ENCODE measurements at regions not wholly inside any gene's neighbourhood (a gene's known extent, or its start where the extent isn't known, plus 50 kb on each side); places are given as distances from the start of the nearest gene placed in this dataset.

- ChIA-PET POLR2A (no interaction called here), CTCF (ENCODE audit: low intra/inter-chr PET ratio, low total read pairs) (no interaction called here)
- Histone ChIP-seq H3K79me2 (ENCODE audit: insufficient read depth, low read length) (no peaks in the 10 kb centered on the region), H3K4me3 (replicated peaks in 1 of 3; ENCODE audit: insufficient read depth in 1 of 3, low read depth in 2 of 3, low read length in 3 of 3) (no peak overlapping the region), H4K20me1 (ENCODE audit: insufficient read depth, low read length) (no peaks in the 10 kb centered on the region), H3K36me3 (replicated peaks in 1 of 2; ENCODE audit: control insufficient read depth in 1 of 2, insufficient read depth in 2 of 2, low read length in 2 of 2) (no peaks in the 10 kb centered on the region), H3K9me3 (ENCODE audit: low read length) (no peaks in the 10 kb centered on the region), H3K4me1 (ENCODE audit: insufficient read depth, low read length) (peaks cover 18% of the 10 kb centered on the region), H3K4me2 (ENCODE audit: low read depth, low read length) (no peak overlapping the region), H3K9ac (ENCODE audit: insufficient read depth, low read depth, low read length) (no peak overlapping the region), H2AFZ (ENCODE audit: low read length) (no peak overlapping the region), H3K27ac (ENCODE audit: extremely low read length, insufficient read depth, low read length) (no peak overlapping the region), H3K27me3 (ENCODE audit: control insufficient read depth in 1 of 2, insufficient read depth in 2 of 2, low read length in 2 of 2) (no peaks in the 10 kb centered on the region)
- in situ Hi-C loops (cut with HindIII; ENCODE audit: extremely low pct_ligation_motif_present, low pct_unique_long_range_greater_than_20kb): no loop called here
- intact Hi-C loops (cut with micrococcal nuclease; ENCODE audit: unreplicated experiment): no loop called here
- FAIRE-seq (no peak), DNase-seq (ENCODE audit: low spot score) (no peak), ATAC-seq (no peak)
- 42% methylated on average over 3 of the region's 3 CpGs for WGBS (ENCODE audit: low lambda C conversion rate)
- TF ChIP-seq ISL2 (CRISPR knock-in tag; IDR thresholded peaks at IDR 0.05) (no peak), FIP1L1 (IDR thresholded peaks at IDR 0.05; ENCODE audit: borderline replicate concordance, insufficient read depth, low read depth, low read length) (no peak), KMT2A (CRISPR knock-in tag; IDR thresholded peaks at IDR 0.05) (no peak)
- BruUV-seq (replicated peaks): no TSS peak
These were observed 292.2 kb downstream of the TOX3 start for GRCh38 chr16:52254746-52255145.

DNA sequence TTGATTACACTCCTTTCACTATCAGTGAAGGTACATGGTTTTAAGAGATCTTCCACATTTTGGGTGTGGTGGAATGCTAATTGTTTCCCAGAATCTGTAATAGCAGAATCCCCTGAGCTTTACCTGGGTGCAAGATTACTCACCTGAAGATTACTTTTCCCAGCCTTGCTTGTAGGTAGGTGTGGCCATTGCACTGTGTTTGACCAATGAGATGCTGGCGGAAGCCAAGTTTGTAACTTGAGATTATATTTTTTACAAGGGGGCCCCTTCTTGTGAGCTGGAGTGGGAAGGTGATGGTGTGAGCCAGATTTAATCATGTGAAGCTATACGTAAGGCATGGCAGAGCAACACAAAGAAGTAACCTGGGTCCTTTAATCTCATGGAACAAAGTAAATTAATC lies 294.3 kb downstream of the TOX3 start:
- Histone ChIP-seq H3K79me2 (ENCODE audit: insufficient read depth, low read length) (no peaks in the 10 kb centered on the region), H3K27ac (ENCODE audit: extremely low read length, insufficient read depth, low read length) (no peak overlapping the region), H3K36me3 (replicated peaks in 1 of 2; ENCODE audit: control insufficient read depth in 1 of 2, insufficient read depth in 2 of 2, low read length in 2 of 2) (no peaks in the 10 kb centered on the region), H3K9ac (ENCODE audit: insufficient read depth, low read depth, low read length) (no peak overlapping the region), H4K20me1 (ENCODE audit: insufficient read depth, low read length) (no peaks in the 10 kb centered on the region), H3K27me3 (ENCODE audit: control insufficient read depth in 1 of 2, insufficient read depth in 2 of 2, low read length in 2 of 2) (no peaks in the 10 kb centered on the region), H2AFZ (ENCODE audit: low read length) (no peak overlapping the region), H3K4me2 (ENCODE audit: low read depth, low read length) (no peak overlapping the region), H3K4me1 (ENCODE audit: insufficient read depth, low read length) (peaks cover 18% of the 10 kb centered on the region), H3K4me3 (replicated peaks in 1 of 3; ENCODE audit: insufficient read depth in 1 of 3, low read depth in 2 of 3, low read length in 3 of 3) (no peak overlapping the region), H3K9me3 (ENCODE audit: low read length) (peaks cover 8% of the 10 kb centered on the region)
- POLR2A ChIA-PET: no interaction called here
- DNase-seq (ENCODE audit: low spot score): no peak
- 98% methylated on average over 2 of the region's 2 CpGs for WGBS (ENCODE audit: low lambda C conversion rate)
- no TSS peak for BruUV-seq (replicated peaks)
- intact Hi-C loops (cut with micrococcal nuclease; ENCODE audit: unreplicated experiment) (no loop called here), in situ Hi-C loops (cut with HindIII; ENCODE audit: extremely low pct_ligation_motif_present, low pct_unique_long_range_greater_than_20kb) (no loop called here)
- ATAC-seq: no peak
- CTCF ChIA-PET (ENCODE audit: low intra/inter-chr PET ratio, low total read pairs): no interaction called here
- no peak for TF ChIP-seq ZNF382 (CRISPR knock-in tag; IDR thresholded peaks at IDR 0.05; ENCODE audit: borderline replicate concordance)
- no peak for TF ChIP-seq ZNF17 (CRISPR knock-in tag; IDR thresholded peaks at IDR 0.05)
- TF ChIP-seq ZNF557 (CRISPR knock-in tag; IDR thresholded peaks at IDR 0.05): no peak
- no peak for TF ChIP-seq ZNF639 (CRISPR knock-in tag; conservative IDR thresholded peaks at IDR 0.05)
- TF ChIP-seq HINFP (CRISPR knock-in tag; IDR thresholded peaks at IDR 0.05; ENCODE audit: low read depth): no peak
- TF ChIP-seq ELF4 (CRISPR knock-in tag; IDR thresholded peaks at IDR 0.05; ENCODE audit: borderline replicate concordance): no peak
- no peak for TF ChIP-seq THAP11 (CRISPR knock-in tag; IDR thresholded peaks at IDR 0.05)
- no peak for TF ChIP-seq TOE1 (CRISPR knock-in tag; IDR thresholded peaks at IDR 0.05)
- FAIRE-seq: no peak
